Spleen (tissue), 11 donors: ENCODE measurements at regions not wholly inside any gene's neighbourhood (a gene's known extent, or its start where the extent isn't known, plus 50 kb on each side); places are given as distances from the start of the nearest gene placed in this dataset.
A peak's percentile ranks its signal among the peaks of the same experiment; 100 is the strongest.

Experiments used
- DNase-seq: peaks from one replicate; pipeline ENCODE4 v3.0.0-alpha.2; 2020
- H3K27ac ChIP-seq, 8 donors: fragments of 200-600 bp; sonication (generic) in 7 of 8; 1 replicate in 4 of 8; 2 replicates in 4 of 8; pipeline versions ENCODE4 v1.5.0 to v1.8.0; 2016 to 2021; ENCODE audit warnings: inconsistent platforms in 4 of 8, mild to moderate bottlenecking in 4 of 8, moderate library complexity in 1 of 8
- H3K27me3 ChIP-seq, 7 donors: fragments of 200-600 bp; sonication (generic) in 6 of 7; replicated peaks in 1 of 7; 1 replicate in 4 of 7; 2 replicates in 3 of 7; pipeline versions ENCODE4 v1.5.0 to v1.8.0; 2016 to 2021; ENCODE audit warnings: inconsistent platforms in 3 of 7, mild to moderate bottlenecking in 1 of 7
- H3K36me3 ChIP-seq, 6 donors: fragments of 200-600 bp; sonication (generic) in 5 of 6; 1 replicate in 4 of 6; 2 replicates in 2 of 6; pipeline versions ENCODE4 v1.5.0 to v1.8.0; 2016 to 2021; ENCODE audit warnings: inconsistent platforms in 2 of 6
- H3K4me1 ChIP-seq, 6 donors: fragments of 200-600 bp; sonication (generic) in 5 of 6; 1 replicate in 3 of 6; 2 replicates in 3 of 6; pipeline versions ENCODE4 v1.5.0 to v1.8.0; 2016 to 2021; ENCODE audit warnings: inconsistent platforms in 3 of 6
- H3K4me3 ChIP-seq, 8 donors: fragments of 200-600 bp; sonication (generic) in 7 of 8; 1 replicate in 4 of 8; 2 replicates in 4 of 8; pipeline versions ENCODE4 v1.5.0 to v1.8.0; 2016 to 2021; ENCODE audit warnings: inconsistent platforms in 4 of 8, mild to moderate bottlenecking in 4 of 8, moderate library complexity in 2 of 8
- H3K9me3 ChIP-seq, 8 donors: fragments of 200-600 bp; sonication (generic) in 7 of 8; 1 replicate in 4 of 8; 2 replicates in 4 of 8; pipeline versions ENCODE4 v1.5.0 to v1.8.0; 2016 to 2021; ENCODE audit warnings: inconsistent platforms in 4 of 8
- CTCF ChIP-seq, 11 experiments: fragments of 200-600 bp in 7 of 11; fragments of 450-650 bp in 4 of 11; sonication (generic) in 4 of 11; IDR thresholded peaks in 8 of 11; conservative IDR thresholded peaks in 3 of 11; 1 replicate in 7 of 11; 2 replicates in 4 of 11; pipeline versions ENCODE4 v1.4.0 to v1.8.0; 2016 to 2021; ENCODE audit warnings: antibody characterized with exemption in 11 of 11, inconsistent platforms in 4 of 11, mild to moderate bottlenecking in 1 of 11
- POLR2A ChIP-seq, 3 donors: fragments of 450-650 bp; IDR thresholded peaks; one replicate each; pipeline ENCODE4 v1.5.1; 2017; ENCODE audit warnings: antibody characterized with exemption in 3 of 3, mild to moderate bottlenecking in 1 of 3
- POLR2AphosphoS5 ChIP-seq, 3 donors: sonication (generic); formaldehyde crosslinking; IDR thresholded peaks; one replicate each; pipeline ENCODE4 v1.5.1; 2017; ENCODE audit warnings: antibody characterized with exemption in 3 of 3
- WGBS, 5 donors: extraction: QIAGEN DNeasy Blood & Tissue Kit in 3 of 5; methylation state at CpG; one replicate each; pipeline versions ENCODE4 v1.1.5 to v1.1.7; 2013 to 2018; 5-methylcytosine and 5-hydroxymethylcytosine counted together
- intact Hi-C: fragments of 100-400 bp; cut with DNase I; formaldehyde crosslinking; loops from one replicate; pipeline ENCODE4 v1.15.0; 2023; ENCODE audit warnings: low total_unique reads
- donor health status: healthy with polysubstance abuse.
- donor health status: DM: no; HTN: no; CAD: no; lungs with moderate emphysema.
- donor health status: DM: no; HTN: no; CAD: no.
- donor health status: Bipolar disorder and iron deficiency.
- donor health status: healthy.
- donor health status: DM: no; HTN: no; CAD: no.
- donor health status: DM: yes; HTN: yes; CAD: no.

- TF ChIP-seq POLR2A (IDR thresholded peaks at IDR 0.05), result no peak
- TF ChIP-seq CTCF (IDR thresholded peaks at IDR 0.05 in 8 of 11, conservative IDR thresholded peaks at IDR 0.05 in 3 of 11), result no peak
- TF ChIP-seq POLR2AphosphoS5 (IDR thresholded peaks at IDR 0.05), result no peak
- Histone ChIP-seq H3K9me3 (no peaks in the 10 kb centered on the region), H3K27ac (no peak overlapping the region), H3K36me3 (no peaks in the 10 kb centered on the region), H3K4me3 (no peak overlapping the region), H3K27me3 (no peaks in the 10 kb centered on the region), H3K4me1 (peaks cover 0 to 61% (median 42%) of the 10 kb centered on the region in 6 donors)
- 73 to 81% (median 79%) methylated on average over 5 of the region's 5 CpGs for WGBS, 5 donors
- no peak for DNase-seq
- intact Hi-C loops, result no loop called here
Observed at GRCh38 chr6:105794870-105795269, 291.3 kb upstream of the PRDM1 start.

DNA sequence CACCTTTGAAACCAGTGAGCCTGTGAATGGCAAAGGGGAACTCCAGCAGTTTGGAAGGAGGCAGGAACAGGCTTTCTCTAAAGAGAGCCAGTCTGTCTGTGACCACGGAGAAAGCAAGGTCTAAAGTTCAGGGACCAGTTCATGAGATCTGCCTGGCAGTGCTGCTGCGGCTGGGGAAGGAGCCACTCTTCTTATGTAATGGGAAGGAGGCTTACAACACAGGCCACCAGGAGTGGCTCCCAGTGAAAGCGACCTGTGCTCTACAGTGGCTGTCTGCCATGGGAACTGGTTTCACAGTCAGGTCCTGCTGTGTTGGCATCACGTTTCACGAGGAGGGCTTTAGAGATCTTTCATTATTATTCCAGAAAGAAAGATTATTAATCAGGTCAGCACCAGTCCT, 291.9 kb upstream of the PRDM1 start:
- Histone ChIP-seq H3K27me3 (no peaks in the 10 kb centered on the region), H3K4me1 (peaks cover 0 to 66% (median 43%) of the 10 kb centered on the region in 6 donors), H3K36me3 (no peaks in the 10 kb centered on the region), H3K27ac (peak overlapping the region in 5 of 8 donors; percentile 4 to 70 (median 37)), H3K9me3 (no peaks in the 10 kb centered on the region), H3K4me3 (no peak overlapping the region)
- TF ChIP-seq POLR2AphosphoS5 (IDR thresholded peaks at IDR 0.05) (peak in 2 of 3 donors; percentile 32 to 49), CTCF (IDR thresholded peaks at IDR 0.05 in 8 of 11, conservative IDR thresholded peaks at IDR 0.05 in 3 of 11) (no peak)
- WGBS, 5 donors, result 25 to 59% (median 42%) methylated on average over 5 of the region's 5 CpGs
- DNase-seq, result peak; percentile 77
- intact Hi-C loops, result no loop called here

DNA sequence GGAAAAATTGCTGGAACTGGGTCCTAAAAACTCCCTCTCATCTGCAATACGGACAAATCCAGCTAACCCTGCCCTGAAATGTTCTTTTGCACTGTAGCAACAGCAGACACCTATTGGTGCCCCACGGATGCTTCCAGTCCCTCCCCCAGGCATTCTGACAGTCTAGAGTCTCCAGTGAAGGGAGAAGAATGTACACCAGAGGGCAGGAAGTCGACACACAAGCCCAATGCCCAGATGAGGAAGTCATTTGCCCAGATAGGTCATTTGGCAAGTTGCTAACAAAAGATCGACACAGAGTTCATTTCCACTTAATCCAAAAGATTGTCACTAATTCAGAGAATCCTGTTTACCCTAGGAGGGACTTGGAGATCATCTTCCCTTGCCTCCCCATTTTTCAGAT, 293.0 kb upstream of the PRDM1 start:
- DNase-seq, result no peak
- 12 to 34% (median 33%) methylated on average over 4 of the region's 4 CpGs for WGBS, 5 donors
- peak in 9 of 11 experiments; percentile 7 to 59 (median 34) for TF ChIP-seq CTCF (IDR thresholded peaks at IDR 0.05 in 8 of 11, conservative IDR thresholded peaks at IDR 0.05 in 3 of 11)
- no peak for TF ChIP-seq POLR2A (IDR thresholded peaks at IDR 0.05)
- peak in 1 of 3 donors; percentile 37 for TF ChIP-seq POLR2AphosphoS5 (IDR thresholded peaks at IDR 0.05)
- Histone ChIP-seq H3K27ac (peak overlapping the region in 3 of 8 donors; percentile 37 to 70 (median 62)), H3K4me3 (no peak overlapping the region), H3K9me3 (no peaks in the 10 kb centered on the region), H3K4me1 (peaks cover 0 to 62% (median 43%) of the 10 kb centered on the region in 6 donors), H3K27me3 (no peaks in the 10 kb centered on the region), H3K36me3 (no peaks in the 10 kb centered on the region)
- intact Hi-C loops, result no loop called here

- TF ChIP-seq POLR2AphosphoS5 (IDR thresholded peaks at IDR 0.05) (no peak), POLR2A (IDR thresholded peaks at IDR 0.05) (no peak), CTCF (IDR thresholded peaks at IDR 0.05 in 8 of 11, conservative IDR thresholded peaks at IDR 0.05 in 3 of 11) (no peak)
- WGBS, 5 donors, result 46 to 58% (median 55%) methylated on average over 5 of the region's 5 CpGs
- DNase-seq, result no peak
- H3K27me3 ChIP-seq, result no peaks in the 10 kb centered on the region
- intact Hi-C loops, result no loop called here
- H3K4me1 ChIP-seq, result peaks cover 0 to 57% (median 43%) of the 10 kb centered on the region in 6 donors
- H3K4me3 ChIP-seq, result no peak overlapping the region
- H3K9me3 ChIP-seq, result no peaks in the 10 kb centered on the region
- H3K27ac ChIP-seq, result peak overlapping the region in 7 of 8 donors; percentile 36 to 70 (median 51)
- no peaks in the 10 kb centered on the region for H3K36me3 ChIP-seq
Observed at GRCh38 chr6:105791583-105792318, 294.4 kb upstream of the PRDM1 start.
